ENCODE measurements at regions not wholly inside any gene's neighbourhood (a gene's known extent, or its start where the extent isn't known, plus 50 kb on each side); places are given as distances from the start of the nearest gene placed in this dataset.

DNA sequence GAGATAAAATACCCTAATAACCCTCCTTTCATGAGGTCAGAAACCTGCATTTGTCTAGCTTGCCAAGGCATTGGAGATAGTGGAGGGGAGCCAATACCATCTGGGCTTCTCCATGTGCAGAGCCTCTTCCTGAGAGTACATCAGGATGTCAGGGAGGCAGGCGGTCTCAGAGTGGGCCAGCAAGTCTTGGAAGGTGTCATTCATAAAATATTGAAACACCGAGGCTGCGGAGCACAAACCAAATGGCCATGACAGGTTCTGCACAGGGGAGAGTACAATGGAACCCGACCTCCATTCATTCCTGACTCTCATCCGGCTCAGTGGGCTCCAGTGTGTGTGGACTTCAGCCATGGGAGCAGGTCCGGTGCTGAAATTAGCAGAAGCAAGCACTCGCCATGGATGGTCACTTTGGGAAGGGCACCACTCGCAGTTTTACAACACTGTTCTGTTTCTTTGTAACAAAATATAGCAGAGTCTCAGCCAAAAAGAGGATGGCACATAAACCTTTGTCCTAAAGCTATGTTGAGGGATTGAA lies 446.6 kb downstream of the SIPA1L2 start:
- TF ChIP-seq, protein P1, sequence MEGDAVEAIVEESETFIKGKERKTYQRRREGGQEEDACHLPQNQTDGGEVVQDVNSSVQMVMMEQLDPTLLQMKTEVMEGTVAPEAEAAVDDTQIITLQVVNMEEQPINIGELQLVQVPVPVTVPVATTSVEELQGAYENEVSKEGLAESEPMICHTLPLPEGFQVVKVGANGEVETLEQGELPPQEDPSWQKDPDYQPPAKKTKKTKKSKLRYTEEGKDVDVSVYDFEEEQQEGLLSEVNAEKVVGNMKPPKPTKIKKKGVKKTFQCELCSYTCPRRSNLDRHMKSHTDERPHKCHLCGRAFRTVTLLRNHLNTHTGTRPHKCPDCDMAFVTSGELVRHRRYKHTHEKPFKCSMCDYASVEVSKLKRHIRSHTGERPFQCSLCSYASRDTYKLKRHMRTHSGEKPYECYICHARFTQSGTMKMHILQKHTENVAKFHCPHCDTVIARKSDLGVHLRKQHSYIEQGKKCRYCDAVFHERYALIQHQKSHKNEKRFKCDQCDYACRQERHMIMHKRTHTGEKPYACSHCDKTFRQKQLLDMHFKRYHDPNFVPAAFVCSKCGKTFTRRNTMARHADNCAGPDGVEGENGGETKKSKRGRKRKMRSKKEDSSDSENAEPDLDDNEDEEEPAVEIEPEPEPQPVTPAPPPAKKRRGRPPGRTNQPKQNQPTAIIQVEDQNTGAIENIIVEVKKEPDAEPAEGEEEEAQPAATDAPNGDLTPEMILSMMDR (conservative IDR thresholded peaks at IDR 0.05; ENCODE audit: low read depth, low read length): no peak
- TF ChIP-seq EZH2phosphoT487 (IDR thresholded peaks at IDR 0.05; ENCODE audit: borderline replicate concordance, low read length): no peak

Data from PC-3 (cell line).